T-cell (primary cell): ENCODE measurements at regions not wholly inside any gene's neighbourhood (a gene's known extent, or its start where the extent isn't known, plus 50 kb on each side); places are given as distances from the start of the nearest gene placed in this dataset.
A peak's percentile ranks its signal among the peaks of the same experiment; 100 is the strongest.
"Not testable (repeated sequence)": the region's sequence is repeated elsewhere in the genome, so short reads cannot be mapped to it uniquely, and the experiment has no call there.

Experiments used
- ATAC-seq, 4 experiments: fragments of 200-7000 bp in 3 of 4; fragments of 150-1000 bp in 1 of 4; cut with Tn5 transposase; replicated peaks in 1 of 4; 1 replicate in 3 of 4; 2 replicates in 1 of 4; pipeline ENCODE4 v1.10.0; 2021; ENCODE audit warnings: moderate library complexity in 3 of 4, mild to moderate bottlenecking in 2 of 4, moderate number of reproducible peaks in 1 of 4
- CTCF ChIA-PET, 2 donors: fragments of 300-600 bp; sonication (Branson Sonifier 250); formaldehyde crosslinking; loops; one replicate each; lab custom pipeline; 2022; ENCODE audit warnings: antibody characterized with exemption in 2 of 2; lab: Charles Lee
- POLR2A ChIA-PET, 2 donors: fragments of 300-600 bp; sonication (Branson Sonifier 250); formaldehyde crosslinking; loops; one replicate each; lab custom pipeline; 2022; ENCODE audit warnings: antibody characterized with exemption in 2 of 2; lab: Charles Lee
- DNase-seq, 35 experiments: peaks; one replicate each; pipeline versions ENCODE4 v3.0.0 to v3.0.0-alpha.2; 2013 to 2023
- H3K27ac ChIP-seq: one replicate; pipeline ENCODE4 v1.5.1; 2013; ENCODE audit warnings: low read length
- H3K27me3 ChIP-seq, 2 experiments: replicated peaks in 1 of 2; 1 replicate in 1 of 2; 2 replicates in 1 of 2; pipeline versions ENCODE4 v1.6.1 to v1.7.0; 2013; ENCODE audit warnings: low read length in 1 of 2, mixed read lengths in 1 of 2; ENCODE audit not compliant: control insufficient read depth in 2 of 2, insufficient read depth in 2 of 2; ENCODE audit errors: extremely low read depth in 1 of 2
- H3K36me3 ChIP-seq, 2 donors: 1 replicate in 1 of 2; 2 replicates in 1 of 2; pipeline versions ENCODE4 v1.6.1 to v1.7.0; 2013; ENCODE audit warnings: low read length in 1 of 2; ENCODE audit not compliant: control insufficient read depth in 2 of 2, insufficient read depth in 1 of 2; ENCODE audit errors: extremely low read depth in 1 of 2
- H3K4me1 ChIP-seq, 2 experiments: 1 replicate in 1 of 2; 2 replicates in 1 of 2; pipeline versions ENCODE4 v1.6.1 to v1.7.0; 2013; ENCODE audit warnings: low read length in 2 of 2, mixed read lengths in 1 of 2; ENCODE audit not compliant: insufficient read depth in 2 of 2, control insufficient read depth in 1 of 2; ENCODE audit errors: extremely low read depth in 1 of 2
- H3K4me3 ChIP-seq, 2 donors: 1 replicate in 1 of 2; 2 replicates in 1 of 2; pipeline versions ENCODE4 v1.5.1 to v1.7.0; 2013; ENCODE audit warnings: mild to moderate bottlenecking in 2 of 2, low read length in 1 of 2, moderate library complexity in 1 of 2; ENCODE audit not compliant: control insufficient read depth in 1 of 2; ENCODE audit errors: extremely low read depth in 1 of 2
- H3K9me3 ChIP-seq: 2 replicates; pipeline ENCODE4 v1.7.0; 2013
- H3K27ac Mint-ChIP-seq, 2 donors: one replicate each; pipeline ENCODE4 v1.8.0; 2020 to 2021; ENCODE audit warnings: mild to moderate bottlenecking in 2 of 2, mixed read lengths in 2 of 2
- H3K27me3 Mint-ChIP-seq, 2 donors: one replicate each; pipeline ENCODE4 v1.8.0; 2021 to 2022; ENCODE audit warnings: mixed read lengths in 2 of 2
- H3K36me3 Mint-ChIP-seq: one replicate; pipeline ENCODE4 v1.8.0; 2021; ENCODE audit warnings: mixed read lengths
- H3K4me1 Mint-ChIP-seq, 3 donors: one replicate each; pipeline ENCODE4 v1.8.0; 2020 to 2022; ENCODE audit warnings: mixed read lengths in 3 of 3, mild to moderate bottlenecking in 1 of 3
- H3K4me3 Mint-ChIP-seq, 3 donors: one replicate each; pipeline ENCODE4 v1.8.0; 2020 to 2022; ENCODE audit warnings: mild to moderate bottlenecking in 3 of 3, mixed read lengths in 3 of 3, moderate library complexity in 3 of 3
- H3K9me3 Mint-ChIP-seq, 3 donors: one replicate each; pipeline ENCODE4 v1.8.0; 2020 to 2022; ENCODE audit warnings: mixed read lengths in 3 of 3
- WGBS: methylation state at CpG from one replicate; pipeline ENCODE4 v1.1.5; 2013; ENCODE audit warnings: missing lambda C conversion rate; ENCODE audit not compliant: insufficient coverage; 5-methylcytosine and 5-hydroxymethylcytosine counted together

DNA sequence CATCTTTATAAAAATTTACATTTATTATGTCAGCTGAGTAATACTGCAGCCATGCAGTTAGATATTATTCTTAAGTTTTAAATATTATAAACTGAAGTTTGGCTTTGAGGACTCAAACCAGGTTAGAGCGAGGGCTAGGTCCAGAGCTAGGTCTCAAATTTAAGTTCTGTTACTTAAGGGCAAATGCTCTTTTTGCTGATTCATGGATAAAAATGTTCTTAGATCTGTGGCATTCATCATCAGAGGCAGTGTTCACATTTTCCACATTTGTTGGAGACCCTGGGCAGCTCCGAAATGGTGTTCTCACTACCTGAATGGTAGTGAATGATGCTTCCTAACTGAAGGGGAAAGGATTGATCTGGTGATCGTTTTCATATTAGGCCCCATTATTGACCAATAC is 121.4 kb upstream of the MB21D2 start:
- Mint-ChIP-seq H3K27ac (no peak overlapping the region), H3K36me3 (no peaks in the 10 kb centered on the region), H3K4me1 (peaks cover 0 to 2% (median 0%) of the 10 kb centered on the region in 3 donors), H3K4me3 (no peak overlapping the region), H3K9me3 (peaks cover 0 to 3% (median 0%) of the 10 kb centered on the region in 3 donors), H3K27me3 (peaks cover 0 to 7% of the 10 kb centered on the region in 2 donors)
- Histone ChIP-seq H3K36me3 (no peaks in the 10 kb centered on the region), H3K4me1 (no peaks in the 10 kb centered on the region), H3K4me3 (no peak overlapping the region), H3K27ac (no peak overlapping the region), H3K27me3 (no peaks in the 10 kb centered on the region), H3K9me3 (no peaks in the 10 kb centered on the region)
- no peak for ATAC-seq
- ChIA-PET POLR2A (no interaction called here), CTCF (interaction anchor here (0.6 to 1.6 kb wide), 4 partner anchors 14 to 224 kb away, joined by 3 to 5 read pairs (median 3); no protein-coding TSS in a partner anchor)
- DNase-seq, result no peak
- WGBS, result no CpG with 5 or more reads among the region's 3 CpGs

DNA sequence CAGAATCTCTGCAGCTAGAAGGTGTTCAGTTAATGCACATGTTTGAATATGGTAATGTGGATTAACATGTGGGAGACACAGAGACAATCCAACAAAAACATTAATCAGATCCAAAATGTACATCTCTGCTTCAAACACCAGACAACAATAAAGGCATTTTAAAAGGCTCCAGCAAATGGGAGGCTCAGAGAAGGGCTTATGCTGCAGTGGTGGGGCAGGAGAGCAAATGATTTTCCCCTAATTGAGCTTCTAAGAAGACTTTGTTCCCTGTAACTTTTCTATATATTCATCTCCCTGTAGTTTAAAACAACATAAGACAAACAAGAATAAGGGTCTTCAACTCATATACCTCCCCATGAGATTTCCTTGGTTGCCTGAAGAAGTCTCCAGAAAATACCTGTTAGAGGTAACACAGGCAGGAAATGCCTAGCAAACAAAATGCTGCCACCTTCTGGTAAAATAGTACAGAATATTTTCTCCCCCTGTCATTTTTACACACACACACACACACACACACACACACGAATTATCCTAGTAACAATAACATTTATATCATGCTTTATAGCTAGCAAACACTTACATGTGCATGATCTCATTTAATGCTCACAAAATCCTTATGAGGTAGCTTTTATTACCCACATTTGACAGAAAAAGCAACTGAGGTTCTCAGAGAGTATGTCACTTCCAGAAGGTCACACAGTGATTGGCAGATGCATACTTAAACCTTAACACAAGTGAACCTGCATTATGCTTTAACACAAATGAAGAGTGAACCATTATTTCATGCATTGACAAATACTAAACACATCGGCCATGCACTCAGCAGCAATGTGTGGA is 123.4 kb upstream of the MB21D2 start:
- no peaks in the 10 kb centered on the region for H3K9me3 ChIP-seq
- no peaks in the 10 kb centered on the region for H3K36me3 Mint-ChIP-seq
- ATAC-seq (peak in 1 of 4 experiments; percentile 37), DNase-seq (peak in 6 of 35 experiments; percentile 1 to 42 (median 3))
- no peak overlapping the region for H3K4me3 Mint-ChIP-seq
- peaks cover 0 to 3% (median 0%) of the 10 kb centered on the region in 3 donors for H3K9me3 Mint-ChIP-seq
- peaks cover 0 to 7% of the 10 kb centered on the region in 2 donors for H3K27me3 Mint-ChIP-seq
- H3K36me3 ChIP-seq, result no peaks in the 10 kb centered on the region
- CTCF ChIA-PET, result interaction anchor here (0.6 to 4.9 kb wide), 10 partner anchors 14 to 1207 kb away, joined by 3 to 36 read pairs (median 4); no protein-coding TSS in a partner anchor
- WGBS, result 0% methylated on average over 1 of the region's 2 CpGs
- H3K27ac Mint-ChIP-seq, result no peak overlapping the region
- no peaks in the 10 kb centered on the region for H3K27me3 ChIP-seq
- peaks cover 0 to 2% (median 0%) of the 10 kb centered on the region in 3 donors for H3K4me1 Mint-ChIP-seq
- no peak overlapping the region for H3K4me3 ChIP-seq
- no peaks in the 10 kb centered on the region for H3K4me1 ChIP-seq
- POLR2A ChIA-PET, result interaction anchor here in 1 of 2 donors (0.6 kb wide), 1 partner anchor 123 kb away, joined by 3 read pairs; the partner anchor contains the start of gene MB21D2
- no peak overlapping the region for H3K27ac ChIP-seq

- Histone ChIP-seq H3K27me3 (no peaks in the 10 kb centered on the region), H3K9me3 (no peaks in the 10 kb centered on the region), H3K36me3 (no peaks in the 10 kb centered on the region), H3K4me1 (no peaks in the 10 kb centered on the region), H3K4me3 (no peak overlapping the region), H3K27ac (no peak overlapping the region)
- Mint-ChIP-seq H3K9me3 (no peaks in the 10 kb centered on the region), H3K4me3 (no peak overlapping the region), H3K4me1 (no peaks in the 10 kb centered on the region), H3K36me3 (no peaks in the 10 kb centered on the region), H3K27ac (no peak overlapping the region), H3K27me3 (peaks cover 0 to 10% of the 10 kb centered on the region in 2 donors)
- WGBS, result 83% methylated on average over 3 of the region's 5 CpGs
- DNase-seq (no peak), ATAC-seq (no peak)
- POLR2A ChIA-PET, result no interaction called here
- CTCF ChIA-PET, result no interaction called here
Measured at GRCh38 chr3:193046371-193046770, 128.7 kb upstream of the MB21D2 start.

GRCh38 chr3:193047461-193047860 is 129.8 kb upstream of the MB21D2 start:
- no CpG with 5 or more reads among the region's 1 CpG for WGBS
- DNase-seq, ATAC-seq, H3K4me1 Mint-ChIP-seq, H3K36me3 ChIP-seq, H3K27me3 ChIP-seq, H3K27ac ChIP-seq, H3K4me3 Mint-ChIP-seq, H3K9me3 Mint-ChIP-seq, H3K4me1 ChIP-seq, H3K27me3 Mint-ChIP-seq, POLR2A ChIA-PET, CTCF ChIA-PET, H3K36me3 Mint-ChIP-seq, H3K4me3 ChIP-seq, H3K9me3 ChIP-seq: not testable (repeated sequence)
- peak overlapping the region in 1 of 2 donors; percentile 36 for H3K27ac Mint-ChIP-seq

DNA sequence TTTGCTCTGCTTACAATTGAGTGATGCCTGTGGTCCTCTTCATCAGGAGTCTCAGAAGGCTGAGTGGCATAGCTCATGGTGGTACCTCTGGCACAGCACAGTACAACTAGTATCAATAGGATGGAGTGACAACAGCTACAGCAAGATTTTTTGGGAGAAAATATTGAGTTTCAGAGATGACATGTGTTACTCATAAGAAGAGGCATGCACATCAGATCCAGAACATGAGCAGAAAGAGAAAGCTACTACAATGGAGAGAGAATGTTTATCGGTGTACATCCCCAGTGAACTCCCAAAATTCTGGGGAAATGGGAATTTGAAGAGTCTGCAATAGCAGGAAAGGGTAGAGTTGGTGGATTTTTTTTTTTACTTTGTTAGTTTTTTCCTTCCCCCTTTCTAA is 130.5 kb upstream of the MB21D2 start:
- H3K27me3 ChIP-seq, result no peaks in the 10 kb centered on the region
- CTCF ChIA-PET, result interaction anchor here in 1 of 2 donors (0.7 kb wide), 1 partner anchor 235 kb away, joined by 3 read pairs; no protein-coding TSS in a partner anchor
- no peaks in the 10 kb centered on the region for H3K9me3 ChIP-seq
- H3K27me3 Mint-ChIP-seq, result peaks cover 0 to 3% of the 10 kb centered on the region in 2 donors
- ATAC-seq (no peak), DNase-seq (no peak)
- WGBS, result no CpG with 5 or more reads among the region's 1 CpG
- no peak overlapping the region for H3K4me3 ChIP-seq
- no peaks in the 10 kb centered on the region for H3K4me1 ChIP-seq
- POLR2A ChIA-PET, result no interaction called here
- no peak overlapping the region for H3K27ac Mint-ChIP-seq
- no peaks in the 10 kb centered on the region for H3K4me1 Mint-ChIP-seq
- H3K4me3 Mint-ChIP-seq, result no peak overlapping the region
- no peaks in the 10 kb centered on the region for H3K36me3 Mint-ChIP-seq
- no peaks in the 10 kb centered on the region for H3K9me3 Mint-ChIP-seq
- H3K36me3 ChIP-seq, result no peaks in the 10 kb centered on the region
- H3K27ac ChIP-seq, result no peak overlapping the region

DNA sequence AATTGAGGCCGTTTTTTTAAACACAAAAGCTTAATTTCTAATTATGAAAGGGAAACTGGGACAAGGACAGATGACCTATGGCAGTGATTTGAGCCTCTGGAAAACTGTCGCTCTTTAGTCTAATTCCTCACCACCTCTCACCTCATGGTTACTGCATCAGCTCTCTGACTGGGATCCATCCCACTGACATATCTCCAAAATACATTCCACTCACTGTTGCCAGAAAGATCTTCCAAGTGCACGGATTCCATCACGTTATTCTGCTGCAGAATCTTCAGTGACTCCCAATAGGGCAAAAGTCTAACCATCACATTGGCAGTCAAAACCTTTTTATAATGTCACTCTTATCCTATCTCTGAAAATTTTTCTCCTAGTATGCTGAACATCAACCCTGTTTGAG is 132.3 kb upstream of the MB21D2 start:
- no peak overlapping the region for H3K27ac Mint-ChIP-seq
- Histone ChIP-seq H3K4me1 (no peaks in the 10 kb centered on the region), H3K4me3 (no peak overlapping the region), H3K27me3 (no peaks in the 10 kb centered on the region), H3K27ac (no peak overlapping the region), H3K36me3 (no peaks in the 10 kb centered on the region), H3K9me3 (no peaks in the 10 kb centered on the region)
- H3K9me3 Mint-ChIP-seq, result no peaks in the 10 kb centered on the region
- no peak overlapping the region for H3K4me3 Mint-ChIP-seq
- no peaks in the 10 kb centered on the region for H3K4me1 Mint-ChIP-seq
- H3K36me3 Mint-ChIP-seq, result no peaks in the 10 kb centered on the region
- CTCF ChIA-PET, result no interaction called here
- DNase-seq (no peak), ATAC-seq (no peak)
- 94% methylated on average over 3 of the region's 4 CpGs for WGBS
- peaks cover 0 to 3% of the 10 kb centered on the region in 2 donors for H3K27me3 Mint-ChIP-seq
- POLR2A ChIA-PET, result no interaction called here
